Superior temporal gyrus (tissue), 1 donor: ENCODE measurements at regions not wholly inside any gene's neighbourhood (a gene's known extent, or its start where the extent isn't known, plus 50 kb on each side); places are given as distances from the start of the nearest gene placed in this dataset.

ENCODE experiments used
- DNase-seq: peaks from one replicate; pipeline ENCODE4 v3.0.0-alpha.2; 2016; ENCODE audit errors: extremely low spot score

DNA sequence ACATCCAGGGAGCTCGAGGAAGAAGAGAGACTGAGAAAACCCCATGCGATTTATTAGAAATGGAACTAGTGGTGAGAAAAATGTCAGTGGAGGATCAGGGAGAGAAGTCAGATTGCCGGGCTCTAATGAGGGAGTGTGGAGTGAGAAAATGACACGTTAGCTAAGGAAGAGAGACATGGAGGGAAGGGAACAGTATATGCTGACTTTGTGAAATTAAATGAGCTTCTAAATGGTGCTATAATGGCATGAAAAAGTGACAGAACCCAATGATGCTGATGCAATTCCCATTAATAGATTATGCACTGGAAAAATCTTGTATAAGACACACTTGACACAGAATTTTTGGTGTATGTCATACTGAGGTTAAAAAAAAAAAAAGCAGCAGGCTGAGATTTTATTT is 112.6 kb downstream of the HSPH1 start:
- no peak for DNase-seq

GRCh38 chr13:31048521-31048920 is 113.2 kb downstream of the HSPH1 start:
- no peak for DNase-seq

DNA sequence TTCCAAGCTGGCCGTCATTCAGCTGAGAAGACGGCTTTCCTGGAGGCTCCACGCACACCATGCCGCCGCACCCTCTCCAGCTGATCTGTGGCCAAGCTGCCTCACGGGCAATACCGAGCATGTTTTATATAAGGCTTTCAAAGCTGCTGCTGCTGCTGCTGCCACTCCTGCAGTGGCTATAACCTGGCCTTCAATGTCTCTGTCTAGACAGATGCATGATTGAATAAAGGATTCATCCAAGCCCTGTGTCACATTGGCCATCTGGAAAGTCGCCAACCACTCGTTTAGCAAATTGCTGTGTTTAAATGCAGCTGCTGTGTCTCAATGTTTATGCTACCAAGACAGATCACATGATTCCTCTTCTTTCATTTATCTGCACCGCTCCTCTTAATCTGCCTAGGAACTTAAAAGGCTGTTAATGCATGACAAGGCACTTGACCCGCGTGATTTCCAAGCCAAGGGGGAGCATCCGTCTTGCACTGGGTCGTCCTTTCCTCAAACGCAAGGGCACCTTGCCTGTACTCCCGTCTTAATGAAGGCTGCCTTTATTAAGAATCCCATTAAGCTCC is 114.3 kb downstream of the TEX26 start:
- DNase-seq: peak; percentile 82

DNA sequence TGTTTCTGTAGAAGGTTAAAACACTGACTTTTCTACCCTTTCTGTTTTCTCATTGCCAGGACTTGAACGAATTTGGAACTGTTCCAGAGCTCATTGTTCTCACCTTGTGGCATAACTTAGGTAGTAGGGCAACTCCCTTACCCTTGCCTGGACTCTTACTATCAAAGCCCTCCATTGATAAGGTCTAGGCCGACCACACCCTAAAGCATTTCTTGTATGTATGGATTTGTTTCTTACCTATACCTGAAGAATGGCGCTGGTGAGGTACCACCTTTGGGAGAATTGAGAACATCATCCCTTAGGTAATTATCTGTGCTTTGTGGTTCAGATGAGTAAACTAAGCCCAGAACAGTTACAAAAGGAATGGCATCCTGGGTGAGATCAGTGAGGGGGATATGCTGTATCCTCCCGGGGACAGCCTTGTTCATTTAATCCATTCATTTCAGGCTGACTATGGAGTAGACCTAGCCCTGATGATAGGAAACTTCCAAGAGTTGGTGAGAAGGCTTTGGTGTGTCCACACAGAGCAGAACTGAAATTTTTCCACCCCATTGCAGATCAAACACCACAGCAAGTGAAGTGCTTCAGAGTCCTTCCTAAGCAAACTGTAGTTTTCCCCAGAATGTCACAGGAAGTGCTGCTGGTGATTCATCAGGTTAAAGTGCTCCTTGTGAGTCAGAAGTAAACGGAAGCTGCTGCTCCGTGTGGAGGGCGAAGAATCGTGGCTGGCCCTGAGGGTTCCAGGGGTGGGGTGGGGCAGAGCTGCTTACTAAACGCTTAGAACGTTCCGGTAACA is 113.0 kb downstream of the TEX26 start:
- DNase-seq: no peak

DNA sequence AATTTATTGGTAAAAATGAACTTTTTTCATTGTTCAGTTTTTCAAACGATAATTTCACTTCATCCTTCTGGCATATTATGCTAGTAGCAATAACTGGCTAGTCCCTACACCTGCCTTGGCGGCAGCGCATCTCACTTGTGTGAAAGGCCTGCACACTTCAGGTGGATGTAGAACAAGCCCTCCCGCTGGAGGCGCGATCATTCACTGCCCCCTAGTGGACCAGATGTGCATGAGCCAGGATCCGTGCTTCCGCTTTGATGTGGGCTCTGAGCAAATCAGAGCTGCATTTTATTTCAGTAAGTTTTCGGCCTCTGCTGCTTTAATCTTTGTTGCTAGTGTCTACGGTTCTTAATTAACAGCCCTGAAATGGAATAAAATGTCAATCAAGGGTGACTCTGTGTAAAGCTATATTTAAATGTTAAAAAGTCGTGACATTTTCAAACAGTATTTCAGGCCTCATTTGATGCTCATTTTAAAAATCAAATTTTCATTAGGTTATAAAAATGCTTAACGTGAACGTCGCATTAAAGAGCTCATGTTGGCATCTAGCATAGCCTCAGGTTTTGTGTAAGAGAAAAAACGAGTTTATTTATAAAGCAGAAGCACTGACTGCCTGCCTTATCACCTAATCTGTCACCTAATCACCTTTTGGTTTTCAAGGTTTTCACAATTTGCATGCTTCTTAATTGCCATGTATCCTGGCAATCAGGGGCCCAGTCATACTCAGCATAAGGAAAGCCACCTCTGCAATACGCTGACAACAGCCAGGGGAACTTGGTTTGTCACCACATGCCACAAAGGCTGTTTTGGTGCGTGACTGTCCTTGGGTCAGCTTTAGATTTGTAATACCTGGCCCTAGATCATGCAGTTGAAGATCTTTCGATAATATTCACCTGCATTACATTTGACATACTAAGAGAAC is 112.2 kb downstream of the TEX26 start:
- DNase-seq: peak; percentile 91

DNA sequence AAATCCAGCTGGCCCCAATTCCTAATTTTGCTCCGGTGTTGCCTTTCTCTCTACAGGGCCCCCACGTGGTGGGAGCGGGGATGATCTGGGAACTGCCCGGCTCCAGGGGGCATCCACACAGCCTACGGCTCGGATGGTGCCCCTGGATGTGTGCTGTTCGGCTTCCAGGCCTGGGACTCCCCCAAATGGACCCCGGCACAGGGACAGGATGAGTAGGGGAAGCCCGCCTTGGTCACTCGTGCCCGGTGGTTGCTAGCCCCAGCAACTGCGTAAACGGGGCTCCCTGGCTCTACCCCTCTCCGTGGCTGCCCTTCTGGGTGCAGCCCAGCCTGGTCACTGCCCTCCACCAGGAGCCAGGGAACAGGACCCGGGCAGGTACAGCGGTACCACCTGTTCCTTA is 111.5 kb downstream of the TEX26 start:
- no peak for DNase-seq

DNA sequence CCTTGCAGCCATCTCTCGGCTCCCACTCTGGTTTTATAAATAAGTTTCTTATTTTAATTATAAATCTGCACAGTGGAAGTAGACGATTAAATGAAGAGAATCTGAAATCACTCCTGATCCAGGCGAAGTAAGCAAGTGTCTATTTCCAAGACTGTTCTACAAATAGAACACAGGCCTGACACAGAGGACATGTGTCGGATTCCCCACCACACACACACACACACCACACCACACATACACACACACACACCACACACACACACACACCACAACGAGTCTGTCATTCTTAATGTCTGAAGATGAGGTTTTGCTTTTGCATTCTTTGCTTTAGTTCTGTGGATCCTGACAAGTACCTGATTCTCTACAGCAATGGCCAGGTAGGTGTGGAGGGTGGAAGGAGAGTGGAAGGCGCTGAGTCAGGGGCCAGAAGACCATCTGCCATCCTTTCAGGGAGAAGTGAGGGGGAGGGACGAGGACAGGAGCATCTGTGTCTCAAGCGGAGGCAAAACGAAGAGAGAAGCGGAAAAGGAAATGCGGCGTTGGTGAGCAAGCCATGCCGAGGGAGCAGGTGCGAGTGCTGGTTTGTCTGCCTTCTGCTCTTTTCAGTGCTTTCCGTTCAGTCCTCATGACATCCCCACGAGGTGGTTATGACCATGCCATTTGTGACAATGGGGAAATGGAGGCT is 110.2 kb downstream of the TEX26 start:
- DNase-seq: no peak

GRCh38 chr13:31042049-31042448 is 109.6 kb downstream of the TEX26 start:
- DNase-seq: no peak

DNA sequence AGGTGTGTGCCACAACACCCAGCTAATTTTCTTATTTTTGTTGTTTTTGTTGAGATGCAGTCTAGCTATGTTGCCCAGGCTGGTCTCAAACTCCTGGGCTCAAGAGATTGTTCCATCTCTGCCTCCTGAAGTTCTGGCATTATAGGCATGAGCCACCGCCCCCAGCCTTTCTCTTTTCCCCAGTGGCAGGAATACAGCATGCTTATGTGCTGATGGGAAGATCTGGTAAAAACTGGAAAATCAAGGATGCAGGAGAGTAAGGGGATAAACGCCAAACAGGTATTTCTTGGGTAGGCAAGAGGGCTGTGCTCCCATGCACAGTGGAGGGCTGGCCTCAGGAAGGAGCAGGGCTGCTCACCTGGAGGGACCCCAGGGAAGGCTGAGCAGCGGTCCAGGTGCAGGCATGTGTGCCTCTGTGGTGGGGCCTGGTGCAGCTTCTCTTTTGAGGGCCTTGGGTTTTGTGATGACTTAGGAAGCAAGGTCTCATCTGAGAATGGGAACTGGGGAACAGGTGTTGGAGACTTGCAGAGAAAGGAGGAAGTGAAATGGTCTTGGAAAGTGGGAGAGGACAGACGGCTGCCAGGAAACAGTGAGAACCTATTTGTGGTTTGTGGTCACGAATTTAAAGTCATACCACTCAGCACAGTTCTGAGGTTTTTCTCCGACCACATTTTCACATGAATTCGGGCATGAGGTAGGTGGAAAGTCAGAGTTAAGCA is 106.5 kb downstream of the TEX26 start:
- DNase-seq: no peak

- DNase-seq: no peak
Observed at GRCh38 chr13:31037874-31038500, 105.5 kb downstream of the TEX26 start.

- DNase-seq: no peak
Observed at GRCh38 chr13:31036731-31037695, 104.6 kb downstream of the TEX26 start.

GRCh38 chr13:31035185-31035965 is 102.9 kb downstream of the TEX26 start:
- DNase-seq: peak; percentile 71

- no peak for DNase-seq
Observed at GRCh38 chr13:31032528-31033113, 100.2 kb downstream of the TEX26 start.

DNA sequence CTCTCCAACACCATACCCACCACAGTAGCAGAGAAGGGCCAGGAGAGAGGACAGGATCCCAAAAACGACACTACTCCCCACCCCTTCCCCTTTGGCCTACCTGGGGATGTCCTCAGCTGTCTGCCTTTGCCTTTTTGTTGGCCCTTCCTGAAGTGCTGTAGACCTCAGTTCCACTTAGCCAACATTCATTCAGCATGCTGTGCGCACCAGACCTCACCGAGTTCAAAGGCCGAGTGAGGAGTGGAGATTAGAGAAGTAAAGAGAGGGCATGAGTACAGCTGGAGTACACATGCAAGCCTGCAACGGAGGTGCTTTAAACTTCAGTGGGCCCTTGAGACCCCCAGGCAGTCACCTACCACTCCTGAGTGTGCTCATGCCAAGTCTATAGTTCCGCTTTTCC is 99.0 kb downstream of the TEX26 start:
- DNase-seq: no peak

DNA sequence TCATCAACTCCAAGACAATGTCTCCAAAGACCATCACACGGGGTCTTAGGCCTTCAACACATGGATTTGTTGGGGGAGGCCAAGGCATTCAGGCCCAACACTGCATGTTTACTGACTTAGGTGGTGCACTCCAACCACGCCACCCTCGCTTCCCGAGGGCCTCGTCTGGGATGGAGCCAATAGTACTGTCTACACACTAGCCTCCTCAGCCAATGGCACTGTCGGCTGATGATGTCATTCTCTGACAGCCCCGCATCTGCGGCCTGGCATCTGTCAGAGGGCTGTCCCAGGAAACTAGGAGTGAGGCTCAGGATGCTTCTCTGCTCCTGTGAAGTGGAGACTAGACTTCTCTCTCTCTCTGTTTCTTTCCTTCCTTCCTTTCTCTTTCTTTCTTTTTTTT is 96.6 kb downstream of the TEX26 start:
- DNase-seq: no peak

DNA sequence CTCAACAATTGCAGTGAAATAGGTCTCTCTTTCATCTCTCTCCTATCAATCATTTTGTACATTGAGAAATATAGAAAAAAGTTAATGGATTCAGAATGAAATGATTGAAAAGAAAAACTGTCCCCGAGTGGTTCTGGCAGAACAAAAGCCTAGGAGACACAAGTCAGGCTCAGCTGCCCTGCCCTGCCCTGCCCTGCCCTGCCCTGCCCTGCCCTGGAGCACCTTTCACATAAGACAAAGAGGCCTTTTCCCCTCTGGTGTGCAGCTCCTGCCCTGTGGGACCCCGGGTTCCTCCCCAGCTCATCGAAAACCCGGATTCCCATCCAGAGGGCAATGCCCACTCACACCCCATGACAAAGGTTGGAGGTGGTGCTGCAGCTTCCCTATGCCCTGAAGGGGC is 94.7 kb downstream of the TEX26 start:
- no peak for DNase-seq
